PC-3 (cell line): ENCODE measurements at regions not wholly inside any gene's neighbourhood (a gene's known extent, or its start where the extent isn't known, plus 50 kb on each side); places are given as distances from the start of the nearest gene placed in this dataset.
A peak's percentile ranks its signal among the peaks of the same experiment; 100 is the strongest.

ENCODE experiments used
- ATAC-seq: fragments of 200-7000 bp; cut with Tn5 transposase; 2 replicates; pipeline ENCODE4 v1.9.1; 2020; ENCODE audit warnings: mild to moderate bottlenecking, moderate library complexity
- BruUV-seq: library from RNA; stranded (reverse); fragments of 400-500 nt; replicated peaks from 2 replicates; lab custom pipeline; 2021; lab: Mats Ljungman, UMichigan
- CTCF ChIA-PET: fragments of 300-600 bp; sonication (Branson Sonifier 250); formaldehyde crosslinking; loops from one replicate; lab custom pipeline; 2022; ENCODE audit warnings: antibody characterized with exemption; lab: Charles Lee
- POLR2A ChIA-PET: fragments of 300-600 bp; sonication (Branson Sonifier 250); formaldehyde crosslinking; loops from one replicate; lab custom pipeline; 2022; ENCODE audit warnings: antibody characterized with exemption; ENCODE audit not compliant: unreplicated experiment; lab: Charles Lee
- DNase-seq: peaks from one replicate; pipeline ENCODE4 v3.0.0-alpha.2; 2015
- H2AFZ ChIP-seq: fragments of 300-600 bp; sonication (generic); 2 replicates; pipeline ENCODE4 v1.6.0; 2016; ENCODE audit warnings: antibody characterized with exemption, low read length
- H3F3A ChIP-seq: fragments of 300-600 bp; sonication (generic); one replicate; pipeline ENCODE4 v1.6.0; 2017; ENCODE audit warnings: antibody characterized with exemption, low read length, control low read depth, mild to moderate bottlenecking; ENCODE audit not compliant: unreplicated experiment
- H3K27ac ChIP-seq: fragments of 300-600 bp; sonication (generic); 2 replicates; pipeline ENCODE4 v1.5.1; 2016; ENCODE audit warnings: mild to moderate bottlenecking, low read length
- H3K27me3 ChIP-seq: fragments of 300-600 bp; sonication (generic); 2 replicates; pipeline ENCODE4 v1.6.1; 2016; ENCODE audit warnings: low read length, mixed read lengths
- H3K36me3 ChIP-seq: fragments of 300-600 bp; sonication (generic); 2 replicates; pipeline ENCODE4 v1.6.1; 2016; ENCODE audit warnings: low read depth, mixed run types, low read length, mixed read lengths
- H3K4me1 ChIP-seq: fragments of 300-600 bp; sonication (generic); 2 replicates; pipeline ENCODE4 v1.5.1; 2016; ENCODE audit warnings: low read length; ENCODE audit not compliant: insufficient read depth
- H3K4me2 ChIP-seq: fragments of 300-600 bp; sonication (generic); 2 replicates; pipeline ENCODE4 v1.6.0; 2016; ENCODE audit warnings: low read length
- H3K4me3 ChIP-seq: fragments of 300-600 bp; sonication (generic); 2 replicates; pipeline ENCODE4 v1.5.1; 2016; ENCODE audit warnings: mild to moderate bottlenecking, low read length, mixed read lengths
- H3K79me2 ChIP-seq: fragments of 300-600 bp; sonication (generic); 2 replicates; pipeline ENCODE4 v1.6.1; 2017; ENCODE audit warnings: low read length, mixed read lengths
- H3K9ac ChIP-seq: fragments of 300-600 bp; sonication (generic); 2 replicates; pipeline ENCODE4 v1.6.0; 2016; ENCODE audit warnings: mild to moderate bottlenecking, low read length
- H3K9me2 ChIP-seq: fragments of 300-600 bp; sonication (generic); replicated peaks from 2 replicates; pipeline ENCODE4 v1.6.1; 2016; ENCODE audit warnings: mixed run types, low read length, mixed read lengths
- H3K9me3 ChIP-seq: fragments of 300-600 bp; sonication (generic); 2 replicates; pipeline ENCODE4 v1.6.1; 2016; ENCODE audit warnings: low read length, mixed read lengths
- H4K20me1 ChIP-seq: fragments of 300-600 bp; sonication (generic); 2 replicates; pipeline ENCODE4 v1.6.1; 2016; ENCODE audit warnings: low read length, mixed read lengths
- CTCF ChIP-seq: fragments of 300-600 bp; sonication (generic); conservative IDR thresholded peaks from 2 replicates; pipeline ENCODE4 v1.5.1; 2017; ENCODE audit warnings: antibody characterized with exemption, low read depth, mild to moderate bottlenecking, low read length
- EZH2 ChIP-seq: fragments of 300-600 bp; sonication (generic); IDR thresholded peaks from one replicate; pipeline ENCODE4 v1.6.1; 2017; ENCODE audit warnings: antibody characterized with exemption, mild to moderate bottlenecking, low read length; ENCODE audit not compliant: unreplicated experiment
- EZH2phosphoT487 ChIP-seq: fragments of 300-600 bp; sonication (generic); IDR thresholded peaks from 2 replicates; pipeline ENCODE4 v1.6.1; 2018; ENCODE audit warnings: mild to moderate bottlenecking, antibody characterized with exemption, low read length, borderline replicate concordance
- intact Hi-C: fragments of 100-400 bp; cut with micrococcal nuclease; formaldehyde crosslinking; loops from 2 replicates; pipeline ENCODE4 v1.9.0; 2023

- ChIA-PET POLR2A (no interaction called here), CTCF (no interaction called here)
- TF ChIP-seq EZH2 (no peak), CTCF (no peak), EZH2phosphoT487 (no peak)
- Histone ChIP-seq H3K9me3 (no peaks in the 10 kb centered on the region), H3K9me2 (no peaks in the 10 kb centered on the region), H3K4me2 (no peak overlapping the region), H3K27ac (no peak overlapping the region), H3K36me3 (no peaks in the 10 kb centered on the region), H3K27me3 (no peaks in the 10 kb centered on the region), H3F3A (no peaks in the 10 kb centered on the region), H3K4me3 (no peak overlapping the region), H2AFZ (no peak overlapping the region), H4K20me1 (no peaks in the 10 kb centered on the region), H3K9ac (no peak overlapping the region), H3K79me2 (no peaks in the 10 kb centered on the region), H3K4me1 (peaks cover 37% of the 10 kb centered on the region)
- BruUV-seq: no TSS peak
- intact Hi-C loops: loop anchor here (5.0 kb wide), 1 partner anchor 35 kb away; no protein-coding TSS in a partner anchor
- ATAC-seq: no peak
- DNase-seq: no peak
Measured at GRCh38 chr2:67596871-67597270, 199.7 kb downstream of the ETAA1 start.

GRCh38 chr2:67599561-67599960 lies 202.4 kb downstream of the ETAA1 start:
- H3K9me3 ChIP-seq: no peaks in the 10 kb centered on the region
- no peaks in the 10 kb centered on the region for H3K27me3 ChIP-seq
- no peaks in the 10 kb centered on the region for H4K20me1 ChIP-seq
- H3K79me2 ChIP-seq: no peaks in the 10 kb centered on the region
- H3K4me3 ChIP-seq: no peak overlapping the region
- peaks cover 37% of the 10 kb centered on the region for H3K4me1 ChIP-seq
- TF ChIP-seq EZH2 (no peak), CTCF (no peak), EZH2phosphoT487 (no peak)
- H2AFZ ChIP-seq: peak overlapping the region; percentile 44
- no peaks in the 10 kb centered on the region for H3K9me2 ChIP-seq
- CTCF ChIA-PET: no interaction called here
- H3K27ac ChIP-seq: no peak overlapping the region; the same call in 1 of the 2 replicates
- peak overlapping the region; percentile 37 for H3K4me2 ChIP-seq
- no peaks in the 10 kb centered on the region for H3K36me3 ChIP-seq
- intact Hi-C loops: loop anchor here (2.0 to 5.0 kb wide), 2 partner anchors 27 to 37 kb away; no protein-coding TSS in a partner anchor
- BruUV-seq: no TSS peak
- H3F3A ChIP-seq: no peaks in the 10 kb centered on the region
- no peak overlapping the region for H3K9ac ChIP-seq
- DNase-seq (peak; percentile 31), ATAC-seq (peak; percentile 62)
- POLR2A ChIA-PET: no interaction called here

GRCh38 chr2:67600222-67600871 lies 203.2 kb downstream of the ETAA1 start:
- intact Hi-C loops: no loop called here
- Histone ChIP-seq H3K9ac (no peak overlapping the region), H2AFZ (peak overlapping the region; percentile 44), H3K4me2 (peak overlapping the region; percentile 37), H3K36me3 (no peaks in the 10 kb centered on the region), H3K79me2 (no peaks in the 10 kb centered on the region), H3K27me3 (no peaks in the 10 kb centered on the region), H3K9me3 (no peaks in the 10 kb centered on the region), H4K20me1 (no peaks in the 10 kb centered on the region), H3K4me1 (peaks cover 37% of the 10 kb centered on the region), H3F3A (no peaks in the 10 kb centered on the region), H3K9me2 (no peaks in the 10 kb centered on the region), H3K4me3 (no peak overlapping the region), H3K27ac (no peak overlapping the region)
- ChIA-PET CTCF (no interaction called here), POLR2A (no interaction called here)
- DNase-seq: peak; percentile 15
- TF ChIP-seq EZH2 (no peak), CTCF (no peak), EZH2phosphoT487 (no peak)
- BruUV-seq: no TSS peak
- peak; percentile 48 for ATAC-seq
